Hepatocyte (in vitro differentiated cells): ENCODE measurements at regions not wholly inside any gene's neighbourhood (a gene's known extent, or its start where the extent isn't known, plus 50 kb on each side); places are given as distances from the start of the nearest gene placed in this dataset.

Source experiments
- DNase-seq: peaks from one replicate; pipeline ENCODE4 v3.0.0-alpha.2; 2016; ENCODE audit warnings: low spot score
- H2AFZ ChIP-seq: fragments of 200-600 bp; sonication (generic); 2 replicates; pipeline ENCODE4 v1.6.0; 2016; ENCODE audit warnings: antibody characterized with exemption, mild to moderate bottlenecking
- H3K27ac ChIP-seq: fragments of 200-600 bp; sonication (generic); 2 replicates; pipeline ENCODE4 v1.5.1; 2016; ENCODE audit warnings: mild to moderate bottlenecking
- H3K27me3 ChIP-seq: fragments of 200-600 bp; sonication (generic); 2 replicates; pipeline ENCODE4 v1.6.1; 2016
- H3K36me3 ChIP-seq: fragments of 200-600 bp; sonication (generic); replicated peaks from 2 replicates; pipeline ENCODE4 v1.5.1; 2016; ENCODE audit warnings: low read depth; ENCODE audit not compliant: insufficient read depth
- H3K4me1 ChIP-seq: fragments of 200-600 bp; sonication (generic); 2 replicates; pipeline ENCODE4 v1.5.1; 2016; ENCODE audit warnings: mild to moderate bottlenecking, moderate library complexity; ENCODE audit not compliant: insufficient read depth
- H3K4me2 ChIP-seq: fragments of 200-600 bp; sonication (generic); 2 replicates; pipeline ENCODE4 v1.6.0; 2016
- H3K4me3 ChIP-seq: fragments of 200-600 bp; sonication (generic); 2 replicates; pipeline ENCODE4 v1.5.1; 2016; ENCODE audit warnings: mild to moderate bottlenecking
- H3K79me2 ChIP-seq: fragments of 200-600 bp; sonication (generic); 2 replicates; pipeline ENCODE4 v1.6.0; 2017; ENCODE audit warnings: mild to moderate bottlenecking
- H3K9me2 ChIP-seq: fragments of 200-600 bp; sonication (generic); replicated peaks from 2 replicates; pipeline ENCODE4 v1.6.0; 2017; ENCODE audit warnings: mild to moderate bottlenecking; ENCODE audit not compliant: insufficient read depth
- H3K9me3 ChIP-seq: fragments of 200-600 bp; sonication (generic); 2 replicates; pipeline ENCODE4 v1.5.1; 2016; ENCODE audit warnings: low read depth, mild to moderate bottlenecking
- H4K20me1 ChIP-seq: fragments of 200-600 bp; sonication (generic); 2 replicates; pipeline ENCODE4 v1.6.0; 2016; ENCODE audit warnings: mild to moderate bottlenecking; ENCODE audit not compliant: insufficient read depth, poor library complexity, severe bottlenecking
- EZH2 ChIP-seq: fragments of 200-600 bp; sonication (generic); IDR thresholded peaks from 2 replicates; pipeline ENCODE4 v1.6.1; 2016; ENCODE audit warnings: antibody characterized with exemption, mild to moderate bottlenecking, borderline replicate concordance
- EZH2phosphoT487 ChIP-seq: fragments of 200-600 bp; sonication (generic); IDR thresholded peaks from one replicate; pipeline ENCODE4 v1.6.1; 2018; ENCODE audit warnings: antibody characterized with exemption, mild to moderate bottlenecking, low read depth, moderate library complexity; ENCODE audit not compliant: unreplicated experiment, severe bottlenecking
- WGBS: methylation state at CpG from one replicate; pipeline ENCODE4 v1.1.6; 2016; ENCODE audit warnings: low lambda C conversion rate; ENCODE audit errors: missing lambda C conversion rate; 5-methylcytosine and 5-hydroxymethylcytosine counted together
- TF ChIP-seq, protein P1 (sequence below): fragments of 200-600 bp; sonication (generic); IDR thresholded peaks from 2 replicates; pipeline ENCODE4 v1.5.1; 2016; ENCODE audit warnings: antibody characterized with exemption, mild to moderate bottlenecking; ENCODE audit not compliant: poor library complexity

DNA sequence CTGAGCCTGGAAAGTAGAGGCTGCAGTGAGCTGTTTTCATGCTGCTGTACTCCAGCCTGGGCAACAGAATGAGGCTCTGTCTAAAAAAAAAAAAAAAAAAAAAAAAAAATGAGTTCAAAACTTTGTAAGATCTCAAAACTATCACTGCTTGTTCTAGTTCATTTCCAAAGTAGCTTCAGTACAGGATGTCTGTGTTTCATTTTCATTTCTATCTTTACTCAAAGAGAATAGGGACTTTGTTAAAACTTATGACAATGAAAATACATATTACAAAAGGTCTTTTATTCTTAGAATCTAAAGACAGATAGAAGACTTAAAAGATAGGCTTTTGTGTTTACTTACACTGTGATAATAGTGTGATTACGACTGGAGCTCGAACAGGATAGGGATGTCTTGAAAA lies 709.7 kb downstream of the ADGRL2 start:
- H4K20me1 ChIP-seq, result no peaks in the 10 kb centered on the region
- H3K4me1 ChIP-seq, result no peaks in the 10 kb centered on the region
- no peaks in the 10 kb centered on the region for H3K27me3 ChIP-seq
- no peak overlapping the region for H3K4me2 ChIP-seq
- WGBS, result 78% methylated on average over 2 of the region's 2 CpGs
- no peak overlapping the region for H3K4me3 ChIP-seq
- H3K9me2 ChIP-seq, result no peaks in the 10 kb centered on the region
- no peaks in the 10 kb centered on the region for H3K9me3 ChIP-seq
- H3K79me2 ChIP-seq, result no peaks in the 10 kb centered on the region
- DNase-seq, result no peak
- H3K36me3 ChIP-seq, result no peaks in the 10 kb centered on the region
- H3K27ac ChIP-seq, result no peak overlapping the region
- TF ChIP-seq, protein P1, sequence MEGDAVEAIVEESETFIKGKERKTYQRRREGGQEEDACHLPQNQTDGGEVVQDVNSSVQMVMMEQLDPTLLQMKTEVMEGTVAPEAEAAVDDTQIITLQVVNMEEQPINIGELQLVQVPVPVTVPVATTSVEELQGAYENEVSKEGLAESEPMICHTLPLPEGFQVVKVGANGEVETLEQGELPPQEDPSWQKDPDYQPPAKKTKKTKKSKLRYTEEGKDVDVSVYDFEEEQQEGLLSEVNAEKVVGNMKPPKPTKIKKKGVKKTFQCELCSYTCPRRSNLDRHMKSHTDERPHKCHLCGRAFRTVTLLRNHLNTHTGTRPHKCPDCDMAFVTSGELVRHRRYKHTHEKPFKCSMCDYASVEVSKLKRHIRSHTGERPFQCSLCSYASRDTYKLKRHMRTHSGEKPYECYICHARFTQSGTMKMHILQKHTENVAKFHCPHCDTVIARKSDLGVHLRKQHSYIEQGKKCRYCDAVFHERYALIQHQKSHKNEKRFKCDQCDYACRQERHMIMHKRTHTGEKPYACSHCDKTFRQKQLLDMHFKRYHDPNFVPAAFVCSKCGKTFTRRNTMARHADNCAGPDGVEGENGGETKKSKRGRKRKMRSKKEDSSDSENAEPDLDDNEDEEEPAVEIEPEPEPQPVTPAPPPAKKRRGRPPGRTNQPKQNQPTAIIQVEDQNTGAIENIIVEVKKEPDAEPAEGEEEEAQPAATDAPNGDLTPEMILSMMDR, result no peak
- TF ChIP-seq EZH2phosphoT487, result no peak
- TF ChIP-seq EZH2, result no peak
- H2AFZ ChIP-seq, result no peak overlapping the region

DNA sequence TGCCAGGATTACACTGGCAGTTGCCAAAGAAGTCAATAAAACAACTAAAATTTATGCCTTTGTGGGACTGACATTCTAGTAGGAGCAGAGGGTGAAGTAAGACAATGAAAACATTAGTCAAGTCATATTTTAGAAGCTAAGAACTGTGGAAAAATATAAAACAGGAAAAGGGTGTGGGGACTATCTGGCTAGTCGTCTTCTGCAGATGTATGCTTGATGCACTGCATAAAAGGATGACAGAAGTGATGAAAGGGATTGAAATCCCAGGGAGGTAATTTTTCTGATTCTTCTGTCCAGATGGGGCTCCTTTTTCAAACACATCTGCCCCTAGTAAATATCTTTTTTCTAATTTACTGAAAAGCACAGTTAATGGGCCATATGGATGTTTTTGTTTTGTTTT lies 706.3 kb downstream of the ADGRL2 start:
- 96% methylated on average over 1 of the region's 1 CpG for whole genome bisulfite sequencing
- DNase-seq, result no peak
- Histone ChIP-seq H3K27ac (no peak overlapping the region), H3K4me1 (no peaks in the 10 kb centered on the region), H4K20me1 (no peaks in the 10 kb centered on the region), H3K4me3 (no peak overlapping the region), H2AFZ (no peak overlapping the region), H3K79me2 (no peaks in the 10 kb centered on the region), H3K4me2 (no peak overlapping the region), H3K27me3 (no peaks in the 10 kb centered on the region), H3K36me3 (no peaks in the 10 kb centered on the region), H3K9me3 (no peaks in the 10 kb centered on the region), H3K9me2 (no peaks in the 10 kb centered on the region)
- TF ChIP-seq, protein P1, result no peak
- no peak for TF ChIP-seq EZH2phosphoT487
- no peak for TF ChIP-seq EZH2

DNA sequence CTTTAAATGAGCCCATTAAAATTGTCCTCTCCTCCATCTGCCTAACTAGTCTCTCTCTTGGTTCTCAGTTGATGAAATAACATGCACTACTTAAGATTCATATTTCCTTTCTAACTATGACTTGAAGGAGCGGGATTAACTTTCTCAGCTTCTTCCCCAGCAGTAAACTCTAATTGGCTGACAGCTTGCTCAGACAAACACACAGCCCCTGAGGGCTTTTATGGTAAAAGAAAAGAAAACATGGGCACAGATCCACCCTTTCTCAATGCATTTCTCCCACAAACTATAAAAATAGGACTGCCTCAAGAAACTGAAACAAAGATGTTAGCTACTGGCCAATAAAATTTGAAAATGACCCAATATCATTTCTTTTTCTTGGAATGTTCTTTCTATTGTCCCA lies 703.1 kb downstream of the ADGRL2 start:
- Histone ChIP-seq H3K36me3 (no peaks in the 10 kb centered on the region), H3K4me1 (no peaks in the 10 kb centered on the region), H3K27ac (no peak overlapping the region), H3K4me2 (no peak overlapping the region), H4K20me1 (no peaks in the 10 kb centered on the region), H3K9me2 (no peaks in the 10 kb centered on the region), H2AFZ (no peak overlapping the region), H3K27me3 (no peaks in the 10 kb centered on the region), H3K9me3 (no peaks in the 10 kb centered on the region), H3K79me2 (no peaks in the 10 kb centered on the region), H3K4me3 (no peak overlapping the region)
- no peak for DNase-seq
- WGBS, result 86% methylated on average over 1 of the region's 1 CpG
- TF ChIP-seq EZH2phosphoT487, result no peak
- TF ChIP-seq EZH2, result no peak
- TF ChIP-seq, protein P1, result no peak

DNA sequence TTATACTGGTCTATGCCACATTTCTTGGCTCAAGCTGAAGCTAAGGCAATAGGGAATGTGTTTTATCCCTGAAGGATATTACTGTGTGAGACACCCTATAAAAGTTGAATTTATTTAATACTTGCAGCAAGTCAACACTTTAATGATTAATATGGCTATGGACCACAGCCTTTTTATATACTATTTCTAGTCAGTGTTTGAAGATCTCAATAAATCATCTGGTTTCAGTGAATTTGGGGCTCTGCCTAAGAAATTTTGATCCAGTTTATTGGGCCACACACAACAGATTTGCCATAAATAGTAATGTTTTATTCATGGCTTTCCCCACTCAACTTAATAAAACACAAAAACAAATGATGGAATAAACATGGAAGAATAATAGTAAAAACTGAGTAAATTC lies 698.3 kb downstream of the ADGRL2 start:
- H3K9me2 ChIP-seq, result no peaks in the 10 kb centered on the region
- no peak overlapping the region for H3K4me2 ChIP-seq
- H2AFZ ChIP-seq, result no peak overlapping the region
- H3K4me1 ChIP-seq, result no peaks in the 10 kb centered on the region
- H3K4me3 ChIP-seq, result no peak overlapping the region
- no peaks in the 10 kb centered on the region for H3K27me3 ChIP-seq
- TF ChIP-seq, protein P1, result no peak
- TF ChIP-seq EZH2 (no peak), EZH2phosphoT487 (peak; percentile 71)
- no peak overlapping the region for H3K27ac ChIP-seq
- H4K20me1 ChIP-seq, result no peaks in the 10 kb centered on the region
- no peaks in the 10 kb centered on the region for H3K36me3 ChIP-seq
- DNase-seq, result no peak
- no peaks in the 10 kb centered on the region for H3K79me2 ChIP-seq
- H3K9me3 ChIP-seq, result no peaks in the 10 kb centered on the region
